ENCODE measurements at regions not wholly inside any gene's neighbourhood (a gene's known extent, or its start where the extent isn't known, plus 50 kb on each side); places are given as distances from the start of the nearest gene placed in this dataset.

GRCh38 chr10:106401967-106402366 lies 762.5 kb downstream of the SORCS1 start:
- no peak for TF ChIP-seq CTCF (IDR thresholded peaks at IDR 0.05)
- TF ChIP-seq POLR2A (IDR thresholded peaks at IDR 0.05): no peak

Measured in suprapubic skin (tissue), 3 donors.